ENCODE measurements at regions not wholly inside any gene's neighbourhood (a gene's known extent, or its start where the extent isn't known, plus 50 kb on each side); places are given as distances from the start of the nearest gene placed in this dataset.

GRCh38 chr1:233543338-233544255 is 70.3 kb upstream of the KCNK1 start:
- TF ChIP-seq EZH2phosphoT487 (IDR thresholded peaks at IDR 0.05; ENCODE audit: low read length): no peak
- no peak for TF ChIP-seq CTCF (IDR thresholded peaks at IDR 0.05; ENCODE audit: low read length)
- TF ChIP-seq EZH2 (optimal IDR thresholded peaks at IDR 0.05; ENCODE audit: low read depth, low read length): no peak
- Histone ChIP-seq H3K79me2 (ENCODE audit: low read length) (no peaks in the 10 kb centered on the region), H3K4me3 (ENCODE audit: low read length) (no peak overlapping the region; the same call in 1 of the 2 replicates), H3K36me3 (replicated peaks; ENCODE audit: insufficient read depth, low read length) (no peaks in the 10 kb centered on the region), H3K9ac (ENCODE audit: low read length) (no peak overlapping the region), H3K4me2 (ENCODE audit: low read depth, low read length) (peak overlapping the region; percentile 39; the same call in 1 of the 2 replicates), H3K4me1 (ENCODE audit: low read length) (peaks cover 12% of the 10 kb centered on the region), H2AFZ (ENCODE audit: low read length) (no peak overlapping the region), H3K27ac (ENCODE audit: low read length) (no peak overlapping the region), H3K9me2 (replicated peaks; ENCODE audit: insufficient read depth, low read length) (no peaks in the 10 kb centered on the region), H3K9me3 (replicated peaks; ENCODE audit: insufficient read depth, low read length) (no peaks in the 10 kb centered on the region), H3F3A (ENCODE audit: insufficient read depth, low read length) (no peaks in the 10 kb centered on the region), H3K27me3 (replicated peaks; ENCODE audit: insufficient read depth, low read length) (no peaks in the 10 kb centered on the region), H4K20me1 (ENCODE audit: insufficient read depth, low read length) (no peaks in the 10 kb centered on the region)
- no peak for DNase-seq

GRCh38 chr1:233544304-233544703 is 69.6 kb upstream of the KCNK1 start:
- peak overlapping the region; percentile 31 for H3K4me3 ChIP-seq (ENCODE audit: low read length)
- H3K36me3 ChIP-seq (replicated peaks; ENCODE audit: insufficient read depth, low read length): no peaks in the 10 kb centered on the region
- no peaks in the 10 kb centered on the region for H3K9me3 ChIP-seq (replicated peaks; ENCODE audit: insufficient read depth, low read length)
- H3K9me2 ChIP-seq (replicated peaks; ENCODE audit: insufficient read depth, low read length): no peaks in the 10 kb centered on the region
- peak; percentile 83 for DNase-seq
- H3K79me2 ChIP-seq (ENCODE audit: low read length): no peaks in the 10 kb centered on the region
- H3F3A ChIP-seq (ENCODE audit: insufficient read depth, low read length): no peaks in the 10 kb centered on the region
- H3K27me3 ChIP-seq (replicated peaks; ENCODE audit: insufficient read depth, low read length): no peaks in the 10 kb centered on the region
- H3K4me2 ChIP-seq (ENCODE audit: low read depth, low read length): peak overlapping the region; percentile 39
- no peaks in the 10 kb centered on the region for H4K20me1 ChIP-seq (ENCODE audit: insufficient read depth, low read length)
- H3K4me1 ChIP-seq (ENCODE audit: low read length): peaks cover 12% of the 10 kb centered on the region
- H2AFZ ChIP-seq (ENCODE audit: low read length): peak overlapping the region; percentile 52
- peak overlapping the region; percentile 23; the same call in 1 of the 2 replicates for H3K27ac ChIP-seq (ENCODE audit: low read length)
- no peak for TF ChIP-seq EZH2phosphoT487 (IDR thresholded peaks at IDR 0.05; ENCODE audit: low read length)
- no peak for TF ChIP-seq CTCF (IDR thresholded peaks at IDR 0.05; ENCODE audit: low read length)
- TF ChIP-seq EZH2 (optimal IDR thresholded peaks at IDR 0.05; ENCODE audit: low read depth, low read length): no peak
- peak overlapping the region; percentile 21; the same call in 1 of the 2 replicates for H3K9ac ChIP-seq (ENCODE audit: low read length)

- TF ChIP-seq EZH2 (optimal IDR thresholded peaks at IDR 0.05; ENCODE audit: low read depth, low read length) (no peak), EZH2phosphoT487 (IDR thresholded peaks at IDR 0.05; ENCODE audit: low read length) (no peak), CTCF (IDR thresholded peaks at IDR 0.05; ENCODE audit: low read length) (no peak)
- H4K20me1 ChIP-seq (ENCODE audit: insufficient read depth, low read length): no peaks in the 10 kb centered on the region
- no peaks in the 10 kb centered on the region for H3F3A ChIP-seq (ENCODE audit: insufficient read depth, low read length)
- no peaks in the 10 kb centered on the region for H3K36me3 ChIP-seq (replicated peaks; ENCODE audit: insufficient read depth, low read length)
- no peak overlapping the region for H3K27ac ChIP-seq (ENCODE audit: low read length)
- H3K4me2 ChIP-seq (ENCODE audit: low read depth, low read length): no peak overlapping the region
- no peak overlapping the region for H3K4me3 ChIP-seq (ENCODE audit: low read length)
- DNase-seq: no peak
- no peaks in the 10 kb centered on the region for H3K27me3 ChIP-seq (replicated peaks; ENCODE audit: insufficient read depth, low read length)
- no peak overlapping the region for H3K9ac ChIP-seq (ENCODE audit: low read length)
- H3K9me3 ChIP-seq (replicated peaks; ENCODE audit: insufficient read depth, low read length): no peaks in the 10 kb centered on the region
- H3K79me2 ChIP-seq (ENCODE audit: low read length): no peaks in the 10 kb centered on the region
- peaks cover 12% of the 10 kb centered on the region for H3K4me1 ChIP-seq (ENCODE audit: low read length)
- no peaks in the 10 kb centered on the region for H3K9me2 ChIP-seq (replicated peaks; ENCODE audit: insufficient read depth, low read length)
- no peak overlapping the region for H2AFZ ChIP-seq (ENCODE audit: low read length)
Observed at GRCh38 chr1:233547726-233548125, 66.2 kb upstream of the KCNK1 start.

All from MM.1S (cell line).